Upper lobe of right lung (tissue), 1 donor: ENCODE measurements at regions not wholly inside any gene's neighbourhood (a gene's known extent, or its start where the extent isn't known, plus 50 kb on each side); places are given as distances from the start of the nearest gene placed in this dataset.

Experiments used
- ATAC-seq: fragments of 200-7000 bp; cut with Tn5 transposase; one replicate; pipeline ENCODE4 v1.9.1; 2020; ENCODE audit warnings: mild to moderate bottlenecking, moderate library complexity
- DNase-seq: peaks from one replicate; pipeline ENCODE4 v3.0.0-alpha.2; 2020
- H3K27ac ChIP-seq: fragments of 200-600 bp; one replicate; pipeline ENCODE4 v1.8.0; 2022
- H3K27me3 ChIP-seq: fragments of 200-600 bp; one replicate; pipeline ENCODE4 v1.8.0; 2022; ENCODE audit warnings: mild to moderate bottlenecking
- H3K36me3 ChIP-seq: fragments of 200-600 bp; one replicate; pipeline ENCODE4 v1.8.0; 2022
- H3K4me1 ChIP-seq: fragments of 200-600 bp; one replicate; pipeline ENCODE4 v1.8.0; 2022
- H3K4me3 ChIP-seq: fragments of 200-600 bp; one replicate; pipeline ENCODE4 v1.8.0; 2022; ENCODE audit warnings: mild to moderate bottlenecking
- H3K9me3 ChIP-seq: fragments of 200-600 bp; one replicate; pipeline ENCODE4 v1.8.0; 2022
- intact Hi-C: fragments of 100-400 bp; cut with DNase I; formaldehyde crosslinking; loops from one replicate; pipeline ENCODE4 v1.11.0; 2022
- TF ChIP-seq, protein P1 (sequence below): fragments of 200-600 bp; IDR thresholded peaks from one replicate; pipeline ENCODE4 v1.8.0; 2022; ENCODE audit warnings: antibody characterized with exemption
- donor health status: DM: no; HTN: yes; CAD: no; lungs with severe emphysema.

GRCh38 chr7:67854221-67855178 is 857.9 kb downstream of the TYW1 start:
- TF ChIP-seq, protein P1, sequence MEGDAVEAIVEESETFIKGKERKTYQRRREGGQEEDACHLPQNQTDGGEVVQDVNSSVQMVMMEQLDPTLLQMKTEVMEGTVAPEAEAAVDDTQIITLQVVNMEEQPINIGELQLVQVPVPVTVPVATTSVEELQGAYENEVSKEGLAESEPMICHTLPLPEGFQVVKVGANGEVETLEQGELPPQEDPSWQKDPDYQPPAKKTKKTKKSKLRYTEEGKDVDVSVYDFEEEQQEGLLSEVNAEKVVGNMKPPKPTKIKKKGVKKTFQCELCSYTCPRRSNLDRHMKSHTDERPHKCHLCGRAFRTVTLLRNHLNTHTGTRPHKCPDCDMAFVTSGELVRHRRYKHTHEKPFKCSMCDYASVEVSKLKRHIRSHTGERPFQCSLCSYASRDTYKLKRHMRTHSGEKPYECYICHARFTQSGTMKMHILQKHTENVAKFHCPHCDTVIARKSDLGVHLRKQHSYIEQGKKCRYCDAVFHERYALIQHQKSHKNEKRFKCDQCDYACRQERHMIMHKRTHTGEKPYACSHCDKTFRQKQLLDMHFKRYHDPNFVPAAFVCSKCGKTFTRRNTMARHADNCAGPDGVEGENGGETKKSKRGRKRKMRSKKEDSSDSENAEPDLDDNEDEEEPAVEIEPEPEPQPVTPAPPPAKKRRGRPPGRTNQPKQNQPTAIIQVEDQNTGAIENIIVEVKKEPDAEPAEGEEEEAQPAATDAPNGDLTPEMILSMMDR: no peak
- DNase-seq (no peak), ATAC-seq (no peak)
- Histone ChIP-seq H3K4me3 (no peak overlapping the region), H3K27ac (no peak overlapping the region), H3K36me3 (no peaks in the 10 kb centered on the region), H3K27me3 (no peaks in the 10 kb centered on the region), H3K9me3 (no peaks in the 10 kb centered on the region), H3K4me1 (no peaks in the 10 kb centered on the region)
- intact Hi-C loops: no loop called here

GRCh38 chr7:67855322-67855721 is 858.7 kb downstream of the TYW1 start:
- intact Hi-C loops: no loop called here
- no peaks in the 10 kb centered on the region for H3K9me3 ChIP-seq
- no peaks in the 10 kb centered on the region for H3K36me3 ChIP-seq
- no peak for ATAC-seq
- no peak for DNase-seq
- TF ChIP-seq, protein P1: no peak
- no peak overlapping the region for H3K4me3 ChIP-seq
- no peaks in the 10 kb centered on the region for H3K4me1 ChIP-seq
- H3K27ac ChIP-seq: no peak overlapping the region
- no peaks in the 10 kb centered on the region for H3K27me3 ChIP-seq

- H3K27ac ChIP-seq: no peak overlapping the region
- intact Hi-C loops: no loop called here
- no peaks in the 10 kb centered on the region for H3K4me1 ChIP-seq
- DNase-seq: no peak
- no peaks in the 10 kb centered on the region for H3K36me3 ChIP-seq
- no peaks in the 10 kb centered on the region for H3K27me3 ChIP-seq
- no peak overlapping the region for H3K4me3 ChIP-seq
- no peak for ATAC-seq
- H3K9me3 ChIP-seq: no peaks in the 10 kb centered on the region
- TF ChIP-seq, protein P1: no peak
Observed at GRCh38 chr7:67856046-67856445, 859.4 kb downstream of the TYW1 start.

GRCh38 chr7:67857698-67858097 is 861.1 kb downstream of the TYW1 start:
- Histone ChIP-seq H3K36me3 (no peaks in the 10 kb centered on the region), H3K27me3 (no peaks in the 10 kb centered on the region), H3K4me3 (no peak overlapping the region), H3K9me3 (no peaks in the 10 kb centered on the region), H3K27ac (no peak overlapping the region), H3K4me1 (no peaks in the 10 kb centered on the region)
- TF ChIP-seq, protein P1: no peak
- DNase-seq (no peak), ATAC-seq (no peak)
- intact Hi-C loops: no loop called here

DNA sequence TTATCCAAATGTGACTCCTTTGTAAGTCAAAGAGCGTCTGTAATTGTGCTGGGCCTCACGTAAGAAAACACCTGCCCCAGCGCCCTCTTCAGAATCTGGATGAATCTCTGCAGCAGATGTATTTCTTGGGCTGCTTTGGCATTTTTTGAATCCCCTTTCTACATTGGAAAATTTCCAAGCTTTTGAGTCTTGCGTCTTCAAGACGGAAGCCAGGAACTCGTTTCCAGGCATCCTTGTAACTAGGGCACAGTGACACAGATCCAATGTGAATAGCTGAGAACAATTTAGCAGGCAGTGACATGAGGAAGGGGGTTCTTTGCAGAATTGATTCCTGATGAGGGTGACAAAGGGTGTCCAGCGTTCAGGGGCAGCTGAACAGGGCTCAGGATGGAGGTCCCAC is 862.3 kb downstream of the TYW1 start:
- ATAC-seq: no peak
- H3K27me3 ChIP-seq: no peaks in the 10 kb centered on the region
- H3K4me1 ChIP-seq: no peaks in the 10 kb centered on the region
- no peak overlapping the region for H3K4me3 ChIP-seq
- intact Hi-C loops: no loop called here
- no peak overlapping the region for H3K27ac ChIP-seq
- no peaks in the 10 kb centered on the region for H3K9me3 ChIP-seq
- no peak for DNase-seq
- TF ChIP-seq, protein P1: no peak
- H3K36me3 ChIP-seq: no peaks in the 10 kb centered on the region
